H9 (cell line): ENCODE measurements at regions not wholly inside any gene's neighbourhood (a gene's known extent, or its start where the extent isn't known, plus 50 kb on each side); places are given as distances from the start of the nearest gene placed in this dataset.

Experiments
- DNase-seq: peaks from one replicate; pipeline ENCODE4 v3.0.0-alpha.2; 2017
- H2AFZ ChIP-seq: one replicate; pipeline ENCODE4 v1.6.1; 2013; ENCODE audit warnings: mild to moderate bottlenecking, low read length, control low read depth, moderate library complexity
- H2AK5ac ChIP-seq: 2 replicates; pipeline ENCODE4 v1.6.1; 2013; ENCODE audit warnings: low read length, control low read depth, mixed read lengths; ENCODE audit not compliant: insufficient read length
- H2BK120ac ChIP-seq: one replicate; pipeline ENCODE4 v1.6.1; 2013; ENCODE audit warnings: low read depth, mild to moderate bottlenecking, low read length, control low read depth, inconsistent platforms; ENCODE audit not compliant: poor library complexity, severe bottlenecking
- H2BK12ac ChIP-seq: 2 replicates; pipeline ENCODE4 v1.6.1; 2013; ENCODE audit warnings: low read length, control low read depth, mixed read lengths, low read depth; ENCODE audit not compliant: insufficient read length
- H2BK15ac ChIP-seq: 2 replicates; pipeline ENCODE4 v1.6.1; 2013; ENCODE audit warnings: low read depth, low read length, control low read depth
- H2BK20ac ChIP-seq: one replicate; pipeline ENCODE4 v1.6.1; 2013; ENCODE audit warnings: low read depth, mild to moderate bottlenecking, low read length, control low read depth, inconsistent platforms; ENCODE audit not compliant: poor library complexity, severe bottlenecking
- H2BK5ac ChIP-seq: 2 replicates; pipeline ENCODE4 v1.6.1; 2013; ENCODE audit warnings: low read length, control low read depth, mixed read lengths; ENCODE audit not compliant: insufficient read length
- H3K14ac ChIP-seq: 2 replicates; pipeline ENCODE4 v1.6.1; 2013; ENCODE audit warnings: low read length, control low read depth; ENCODE audit not compliant: insufficient read depth
- H3K18ac ChIP-seq: 2 replicates; pipeline ENCODE4 v1.6.1; 2013; ENCODE audit warnings: low read depth, mild to moderate bottlenecking, mixed read lengths, low read length, control low read depth; ENCODE audit not compliant: insufficient read length
- H3K23ac ChIP-seq: 2 replicates; pipeline ENCODE4 v1.6.1; 2013; ENCODE audit warnings: low read length, control low read depth, mixed read lengths, low read depth; ENCODE audit not compliant: insufficient read length
- H3K23me2 ChIP-seq: 2 replicates; pipeline ENCODE4 v1.6.1; 2013; ENCODE audit warnings: low read depth, mild to moderate bottlenecking, mixed read lengths, low read length, control low read depth; ENCODE audit not compliant: insufficient read length, poor library complexity, severe bottlenecking
- H3K27ac ChIP-seq: 2 replicates; pipeline ENCODE4 v1.5.1; 2013; ENCODE audit warnings: low read length, control low read depth, mixed read lengths, low read depth; ENCODE audit not compliant: insufficient read length
- H3K27me3 ChIP-seq: 2 replicates; pipeline ENCODE4 v1.6.1; 2013; ENCODE audit warnings: low read length, control low read depth, inconsistent platforms; ENCODE audit not compliant: insufficient read depth
- H3K4ac ChIP-seq: 2 replicates; pipeline ENCODE4 v1.6.1; 2013; ENCODE audit warnings: low read depth, mild to moderate bottlenecking, control low read depth, inconsistent platforms, low read length, moderate library complexity
- H3K4me1 ChIP-seq: 2 replicates; pipeline ENCODE4 v1.6.1; 2013; ENCODE audit warnings: low read length, control low read depth, inconsistent platforms; ENCODE audit not compliant: insufficient read depth
- H3K4me2 ChIP-seq: 2 replicates; pipeline ENCODE4 v1.6.1; 2013; ENCODE audit warnings: low read length, control low read depth, mixed read lengths; ENCODE audit not compliant: insufficient read length, insufficient read depth
- H3K56ac ChIP-seq: 2 replicates; pipeline ENCODE4 v1.6.1; 2013; ENCODE audit warnings: low read depth, mild to moderate bottlenecking, mixed read lengths, low read length, control low read depth; ENCODE audit not compliant: insufficient read length
- H3K79me1 ChIP-seq: 2 replicates; pipeline ENCODE4 v1.6.1; 2013; ENCODE audit warnings: low read depth, mild to moderate bottlenecking, moderate library complexity, low read length, control low read depth, inconsistent platforms; ENCODE audit not compliant: insufficient read depth, poor library complexity, severe bottlenecking
- H3K79me2 ChIP-seq: 2 replicates; pipeline ENCODE4 v1.6.1; 2013; ENCODE audit warnings: low read length, control low read depth, inconsistent platforms; ENCODE audit not compliant: insufficient read depth
- H3K9ac ChIP-seq: 2 replicates; pipeline ENCODE4 v1.6.1; 2013; ENCODE audit warnings: low read length, control low read depth, mixed read lengths; ENCODE audit not compliant: insufficient read length; ENCODE audit errors: extremely low read depth
- H3K9me3 ChIP-seq: one replicate; pipeline ENCODE4 v1.6.1; 2013; ENCODE audit warnings: low read depth, low read length, inconsistent platforms; ENCODE audit not compliant: control insufficient read depth
- H3T11ph ChIP-seq: one replicate; pipeline ENCODE4 v1.6.1; 2013; ENCODE audit warnings: mild to moderate bottlenecking, low read length, control low read depth, inconsistent platforms
- H4K20me1 ChIP-seq: one replicate; pipeline ENCODE4 v1.6.1; 2013; ENCODE audit not compliant: control insufficient read depth, insufficient read length, insufficient read depth
- H4K5ac ChIP-seq: 2 replicates; pipeline ENCODE4 v1.6.1; 2013; ENCODE audit warnings: low read depth, mild to moderate bottlenecking, mixed read lengths, low read length, control low read depth; ENCODE audit not compliant: insufficient read length
- H4K8ac ChIP-seq: replicated peaks from 2 replicates; pipeline ENCODE4 v1.6.1; 2013; ENCODE audit warnings: low read length, control low read depth, mixed read lengths, low read depth; ENCODE audit not compliant: insufficient read length
- H4K91ac ChIP-seq: 2 replicates; pipeline ENCODE4 v1.6.1; 2013; ENCODE audit warnings: low read depth, mild to moderate bottlenecking, moderate library complexity, mixed read lengths, low read length, control low read depth; ENCODE audit not compliant: insufficient read length
- H3K27ac Mint-ChIP-seq, 3 experiments: 2 replicates in 2 of 3; 3 replicates in 1 of 3; pipeline ENCODE4 v1.8.0; 2020 to 2021; ENCODE audit warnings: mixed read lengths in 3 of 3, mild to moderate bottlenecking in 1 of 3, moderate library complexity in 1 of 3
- H3K27me3 Mint-ChIP-seq: 2 replicates; pipeline ENCODE4 v1.8.0; 2021; ENCODE audit warnings: low read depth, mild to moderate bottlenecking, moderate library complexity, mixed read lengths
- H3K36me3 Mint-ChIP-seq, 3 experiments: 2 replicates in 2 of 3; 3 replicates in 1 of 3; pipeline ENCODE4 v1.8.0; 2020 to 2021; ENCODE audit warnings: low read depth in 3 of 3, mixed read lengths in 3 of 3; ENCODE audit not compliant: insufficient read depth in 1 of 3
- H3K4me1 Mint-ChIP-seq, 2 experiments: 2 replicates each; pipeline ENCODE4 v1.8.0; 2020; ENCODE audit warnings: mixed read lengths in 2 of 2
- H3K4me3 Mint-ChIP-seq, 2 experiments: 2 replicates in 1 of 2; 3 replicates in 1 of 2; pipeline ENCODE4 v1.8.0; 2020 to 2021; ENCODE audit warnings: mild to moderate bottlenecking in 2 of 2, mixed read lengths in 2 of 2, moderate library complexity in 1 of 2
- H3K9me3 Mint-ChIP-seq, 2 experiments: 2 replicates in 1 of 2; 3 replicates in 1 of 2; pipeline ENCODE4 v1.8.0; 2020; ENCODE audit warnings: mild to moderate bottlenecking in 2 of 2, mixed read lengths in 2 of 2, moderate library complexity in 1 of 2
- CTCF ChIP-seq: fragments of 200-600 bp; sonication (generic); conservative IDR thresholded peaks from 3 replicates; pipeline ENCODE4 v1.8.0; 2021; ENCODE audit warnings: antibody characterized with exemption, mild to moderate bottlenecking
- WGBS: extraction: QIAGEN DNeasy Blood & Tissue Kit; methylation state at CpG from one replicate; pipeline ENCODE4 v1.1.7; 2013; ENCODE audit warnings: missing lambda C conversion rate, low lambda C conversion rate, mixed read lengths; ENCODE audit not compliant: insufficient read length; ENCODE audit errors: extremely low coverage; 5-methylcytosine and 5-hydroxymethylcytosine counted together

- Histone ChIP-seq H2BK5ac (no peak overlapping the region), H4K20me1 (no peaks in the 10 kb centered on the region), H4K91ac (no peak overlapping the region), H3K4me1 (no peaks in the 10 kb centered on the region), H2BK20ac (no peak overlapping the region), H3K4ac (no peak overlapping the region), H2AK5ac (no peak overlapping the region), H3K27ac (no peak overlapping the region), H4K8ac (no peak overlapping the region), H2AFZ (peak overlapping the region; percentile 24), H3K56ac (no peak overlapping the region), H3T11ph (no peak overlapping the region), H3K79me1 (no peaks in the 10 kb centered on the region), H4K5ac (no peak overlapping the region), H3K23me2 (no peaks in the 10 kb centered on the region), H3K4me2 (no peak overlapping the region), H2BK120ac (no peak overlapping the region), H3K23ac (no peak overlapping the region), H3K9ac (no peak overlapping the region), H3K27me3 (no peaks in the 10 kb centered on the region), H3K14ac (no peak overlapping the region), H3K79me2 (no peaks in the 10 kb centered on the region), H2BK12ac (no peak overlapping the region), H2BK15ac (no peak overlapping the region), H3K18ac (no peak overlapping the region), H3K9me3 (peaks cover 4% of the 10 kb centered on the region)
- no CpG with 5 or more reads among the region's 1 CpG for WGBS
- Mint-ChIP-seq H3K4me1 (peaks cover 3 to 6% of the 10 kb centered on the region in 2 experiments; a peak in 2 of 4 replicates), H3K9me3 (no peaks in the 10 kb centered on the region), H3K27ac (peak overlapping the region in 1 of 3 experiments; percentile 35; a peak in 1 of 7 replicates), H3K4me3 (no peak overlapping the region), H3K27me3 (no peaks in the 10 kb centered on the region), H3K36me3 (no peaks in the 10 kb centered on the region)
- no peak for DNase-seq
- no peak for TF ChIP-seq CTCF
These were observed 103.5 kb upstream of the OR5AK2 start for GRCh38 chr11:56885177-56885576.
